Thoracic aorta (tissue), 2 donors: ENCODE measurements at regions not wholly inside any gene's neighbourhood (a gene's known extent, or its start where the extent isn't known, plus 50 kb on each side); places are given as distances from the start of the nearest gene placed in this dataset.

Source experiments
- ATAC-seq: fragments of 150-250 bp; one replicate; pipeline ENCODE4 v1.8.0; 2017; ENCODE audit warnings: low read depth; ENCODE audit not compliant: insufficient number of reproducible peaks, low FRiP score
- DNase-seq: peaks from one replicate; pipeline ENCODE4 v3.0.0-alpha.2; 2020; ENCODE audit warnings: low spot score
- H3K27ac ChIP-seq, 2 donors: fragments of 200-600 bp; sonication (generic); 1 replicate in 1 of 2; 2 replicates in 1 of 2; pipeline ENCODE4 v1.5.1; 2016; ENCODE audit warnings: mild to moderate bottlenecking in 2 of 2, moderate library complexity in 2 of 2
- H3K27me3 ChIP-seq: fragments of 200-600 bp; sonication (generic); replicated peaks from 2 replicates; pipeline ENCODE4 v1.6.0; 2016; ENCODE audit warnings: mild to moderate bottlenecking; ENCODE audit not compliant: insufficient read depth
- H3K36me3 ChIP-seq: fragments of 200-600 bp; sonication (generic); one replicate; pipeline ENCODE4 v1.5.1; 2016
- H3K4me1 ChIP-seq, 2 donors: fragments of 200-600 bp; sonication (generic); 1 replicate in 1 of 2; 2 replicates in 1 of 2; pipeline versions ENCODE4 v1.5.1 to v1.6.0; 2016; ENCODE audit warnings: low read depth in 2 of 2, mild to moderate bottlenecking in 1 of 2; ENCODE audit not compliant: control insufficient read depth in 1 of 2
- H3K4me3 ChIP-seq: fragments of 200-600 bp; sonication (generic); 2 replicates; pipeline ENCODE4 v1.5.1; 2016; ENCODE audit warnings: mild to moderate bottlenecking
- H3K9me3 ChIP-seq: fragments of 200-600 bp; sonication (generic); 2 replicates; pipeline ENCODE4 v1.5.1; 2016
- CTCF ChIP-seq: fragments of 200-600 bp; sonication (generic); IDR thresholded peaks from one replicate; pipeline ENCODE4 v1.5.1; 2019; ENCODE audit warnings: antibody characterized with exemption

- DNase-seq (no peak), ATAC-seq (no peak)
- H3K4me3 ChIP-seq = no peak overlapping the region
- no peaks in the 10 kb centered on the region for H3K27me3 ChIP-seq
- no peak overlapping the region for H3K27ac ChIP-seq
- TF ChIP-seq CTCF = no peak
- no peaks in the 10 kb centered on the region for H3K36me3 ChIP-seq
- no peaks in the 10 kb centered on the region for H3K9me3 ChIP-seq
- H3K4me1 ChIP-seq = no peaks in the 10 kb centered on the region
Measured at GRCh38 chr20:12455148-12455547, 537.5 kb downstream of the BTBD3 start.

GRCh38 chr20:12458241-12458640, 540.5 kb downstream of the BTBD3 start:
- H3K36me3 ChIP-seq = no peaks in the 10 kb centered on the region
- TF ChIP-seq CTCF = no peak
- no peaks in the 10 kb centered on the region for H3K9me3 ChIP-seq
- H3K27ac ChIP-seq = no peak overlapping the region
- no peak overlapping the region for H3K4me3 ChIP-seq
- no peaks in the 10 kb centered on the region for H3K27me3 ChIP-seq
- DNase-seq = no peak
- H3K4me1 ChIP-seq = no peaks in the 10 kb centered on the region
- no peak for ATAC-seq

GRCh38 chr20:12464036-12464435, 544.7 kb upstream of the SPTLC3 start:
- ATAC-seq (no peak), DNase-seq (no peak)
- no peaks in the 10 kb centered on the region for H3K27me3 ChIP-seq
- no peak overlapping the region for H3K27ac ChIP-seq
- TF ChIP-seq CTCF = no peak
- no peaks in the 10 kb centered on the region for H3K36me3 ChIP-seq
- no peak overlapping the region for H3K4me3 ChIP-seq
- H3K4me1 ChIP-seq = no peaks in the 10 kb centered on the region
- no peaks in the 10 kb centered on the region for H3K9me3 ChIP-seq

GRCh38 chr20:12466915-12467314, 541.9 kb upstream of the SPTLC3 start:
- Histone ChIP-seq H3K27me3 (no peaks in the 10 kb centered on the region), H3K36me3 (no peaks in the 10 kb centered on the region), H3K4me3 (no peak overlapping the region), H3K27ac (no peak overlapping the region), H3K9me3 (no peaks in the 10 kb centered on the region), H3K4me1 (no peaks in the 10 kb centered on the region)
- ATAC-seq = no peak
- DNase-seq = no peak
- TF ChIP-seq CTCF = no peak

- ATAC-seq = no peak
- Histone ChIP-seq H3K27ac (no peak overlapping the region), H3K4me3 (no peak overlapping the region), H3K9me3 (no peaks in the 10 kb centered on the region), H3K27me3 (no peaks in the 10 kb centered on the region), H3K36me3 (no peaks in the 10 kb centered on the region), H3K4me1 (no peaks in the 10 kb centered on the region)
- no peak for DNase-seq
- no peak for TF ChIP-seq CTCF
Measured at GRCh38 chr20:12467758-12468157, 541.0 kb upstream of the SPTLC3 start.
